SIG-M5 (cell line): ENCODE measurements at regions not wholly inside any gene's neighbourhood (a gene's known extent, or its start where the extent isn't known, plus 50 kb on each side); places are given as distances from the start of the nearest gene placed in this dataset.
"Not testable (repeated sequence)": the region's sequence is repeated elsewhere in the genome, so short reads cannot be mapped to it uniquely, and the experiment has no call there.

Source experiments
- DNase-seq: peaks from one replicate; lab custom pipeline; 2025; lab: John Stamatoyannopoulos, UW

DNA sequence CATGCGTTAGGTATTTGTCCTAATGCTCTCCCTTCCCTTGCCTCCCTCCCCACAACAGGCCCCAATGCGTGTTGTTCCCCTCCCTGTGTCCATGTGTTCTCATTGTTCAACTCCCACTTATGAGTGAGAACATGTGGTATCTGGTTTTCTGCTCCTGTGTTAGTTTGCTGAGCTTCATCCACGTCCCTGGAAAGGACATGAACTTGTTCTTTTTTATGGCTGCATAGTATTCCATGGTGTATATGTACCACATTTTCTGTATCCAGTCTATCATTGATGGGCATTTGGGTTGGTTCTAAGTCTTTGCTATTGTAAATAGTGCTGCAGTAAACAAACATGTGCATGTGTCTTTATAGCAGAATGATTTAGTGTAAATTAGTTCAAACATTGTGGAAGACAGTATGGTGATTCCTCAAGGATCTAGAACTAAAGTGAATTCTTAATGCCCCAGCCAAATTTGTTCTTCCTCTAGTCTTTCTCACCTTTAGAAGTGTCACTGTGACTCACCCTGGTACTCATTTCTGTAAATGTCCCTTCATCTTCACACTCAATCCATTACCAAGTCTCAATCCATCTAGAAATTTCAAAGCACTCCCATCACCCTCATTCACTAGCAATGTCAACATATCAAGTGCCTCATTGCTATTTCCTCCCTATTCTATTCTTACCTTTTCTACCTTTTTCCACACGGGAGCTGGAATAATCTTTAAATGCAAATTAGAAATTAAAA lies 123.9 kb downstream of the MREG start:
- DNase-seq = not testable (repeated sequence)

DNA sequence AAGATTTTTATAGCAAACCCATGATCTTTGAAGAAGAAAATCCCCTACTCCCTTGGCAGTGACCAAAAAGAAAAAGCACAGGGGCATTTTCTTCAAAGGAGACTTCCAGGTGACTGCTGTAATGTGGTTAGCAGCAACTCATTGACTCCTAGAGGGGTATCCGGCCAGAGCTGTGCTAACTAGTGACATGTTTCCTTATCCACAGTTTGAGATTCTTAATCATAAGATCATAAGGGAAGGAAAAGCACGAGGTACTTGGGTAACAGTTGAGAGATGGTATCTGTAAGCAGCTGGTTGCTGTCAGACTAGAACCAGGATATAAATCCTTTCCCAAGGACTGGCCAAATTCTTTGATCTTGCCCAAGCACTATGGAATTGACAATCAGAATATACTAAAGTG lies 124.7 kb downstream of the MREG start:
- DNase-seq = no peak

DNA sequence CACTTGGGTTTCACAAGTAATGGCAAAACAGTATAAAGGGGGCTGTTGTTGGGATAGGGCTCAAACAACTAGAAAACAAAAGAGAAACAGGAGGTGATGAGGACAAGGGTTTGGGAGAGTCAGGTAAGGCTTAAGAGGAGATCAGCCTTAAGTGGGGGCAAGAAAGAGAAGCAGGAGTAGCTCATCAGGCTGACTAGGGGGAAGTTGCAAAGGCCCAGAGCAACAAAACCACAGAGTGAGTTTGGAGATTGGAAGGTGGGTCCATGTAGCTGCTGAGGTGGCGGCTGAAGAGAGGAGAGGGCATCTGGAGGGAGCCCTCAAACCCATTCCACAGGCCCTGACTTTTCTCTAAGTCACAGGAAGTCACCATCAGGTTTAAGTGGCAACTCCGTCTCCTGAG lies 126.0 kb downstream of the MREG start:
- no peak for DNase-seq

DNA sequence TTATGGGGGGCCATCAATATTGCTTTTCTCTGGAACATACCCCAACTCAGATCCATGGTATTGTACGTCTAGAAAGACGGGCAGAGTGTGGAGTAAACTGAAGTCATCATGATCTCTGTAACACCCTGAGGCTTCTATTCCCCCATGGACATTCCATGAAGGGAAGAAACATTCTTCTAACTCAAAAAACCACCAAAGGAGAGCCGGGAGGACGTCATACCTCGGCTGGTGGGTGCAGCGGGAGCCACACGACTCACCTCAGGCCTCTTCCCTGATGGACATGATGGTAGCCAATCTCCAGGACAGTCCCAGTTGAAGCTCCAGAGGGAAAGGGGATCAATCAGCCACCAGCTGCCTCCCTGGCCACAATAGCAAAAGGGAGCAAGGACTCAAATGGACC lies 127.3 kb downstream of the MREG start:
- no peak for DNase-seq

DNA sequence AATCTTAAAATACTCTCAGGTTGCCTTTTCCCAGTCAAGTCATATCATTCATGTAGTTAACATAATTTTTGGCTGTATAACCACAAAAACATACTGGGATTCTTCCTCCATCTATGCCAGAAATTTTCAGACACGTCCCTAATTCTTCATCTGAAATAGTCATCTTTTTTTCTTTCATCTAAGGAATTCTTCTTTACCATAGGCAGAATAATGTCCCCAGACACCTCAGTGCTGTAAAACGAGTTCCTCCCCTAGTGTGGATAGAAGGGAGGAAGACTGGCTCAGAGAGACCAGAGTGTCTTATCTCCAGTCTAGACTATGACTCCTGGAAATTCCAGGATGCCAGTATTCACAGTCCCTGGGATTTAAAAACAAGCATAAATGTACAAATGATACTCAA lies 127.8 kb downstream of the MREG start:
- no peak for DNase-seq

DNA sequence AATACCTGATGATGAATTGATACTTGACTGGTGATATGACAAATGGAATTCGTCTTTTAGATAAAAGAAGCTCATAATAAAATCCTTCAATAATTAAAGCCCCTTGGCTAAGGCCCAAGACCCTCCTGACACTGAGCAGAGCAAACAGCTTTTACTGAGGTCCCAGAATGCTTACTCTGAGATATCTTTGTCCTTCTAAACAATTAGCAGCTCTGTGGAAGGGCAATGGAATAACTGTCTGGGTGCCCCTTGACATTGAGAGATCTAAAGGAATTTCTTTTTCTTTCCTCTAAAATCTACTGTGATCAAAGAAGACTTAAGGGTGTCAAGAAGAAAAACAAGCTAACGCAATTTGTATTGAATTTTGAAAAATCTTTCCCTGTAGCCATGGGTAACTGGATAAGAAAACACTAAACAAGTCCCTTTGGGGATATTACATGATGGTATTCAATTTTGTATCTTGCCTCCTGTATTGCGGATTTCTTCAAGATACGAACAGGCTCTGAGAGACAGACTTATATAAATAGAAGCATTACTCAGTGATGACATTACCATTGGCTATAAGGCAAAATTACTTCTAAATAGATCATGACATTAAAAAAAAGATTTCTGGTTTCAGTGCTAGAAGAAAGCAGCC lies 128.8 kb downstream of the MREG start:
- DNase-seq = no peak

DNA sequence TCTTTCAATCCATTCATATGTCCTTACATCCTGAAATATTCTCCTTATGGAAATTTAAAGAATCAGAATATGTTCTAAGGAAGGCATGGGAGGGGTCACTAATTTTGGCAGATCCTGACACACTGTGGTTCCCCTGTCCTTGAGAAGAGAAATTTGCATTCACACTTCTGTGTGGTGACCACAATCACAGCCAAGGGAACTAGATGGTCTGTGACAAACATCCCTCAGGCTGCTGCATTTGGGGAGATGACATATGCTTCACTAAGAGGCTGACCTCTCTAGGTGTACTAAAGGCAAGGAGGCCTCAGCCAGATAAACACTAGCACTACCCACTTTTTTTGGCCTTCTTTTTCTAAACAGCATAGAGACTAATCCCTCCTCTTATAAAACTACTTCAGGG lies 129.6 kb downstream of the MREG start:
- no peak for DNase-seq

DNA sequence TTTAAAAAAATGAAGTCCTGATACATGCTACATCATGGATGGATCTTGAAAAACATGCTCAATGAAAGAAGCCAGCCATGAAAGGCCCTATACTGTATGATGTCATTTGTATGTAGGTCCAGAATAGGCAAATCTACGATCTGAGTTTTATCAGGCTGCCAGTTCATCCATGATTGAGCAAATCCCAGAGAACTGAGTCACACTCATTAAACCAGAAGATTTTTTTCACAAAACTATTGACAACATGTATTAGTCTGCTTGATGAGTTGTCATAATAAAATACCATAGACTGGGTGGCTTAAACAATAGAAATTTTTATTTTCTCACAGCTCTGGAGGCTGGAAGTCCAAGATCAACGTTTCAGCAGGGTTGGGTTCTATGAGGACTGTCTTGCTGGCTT lies 130.7 kb downstream of the MREG start:
- DNase-seq = no peak

DNA sequence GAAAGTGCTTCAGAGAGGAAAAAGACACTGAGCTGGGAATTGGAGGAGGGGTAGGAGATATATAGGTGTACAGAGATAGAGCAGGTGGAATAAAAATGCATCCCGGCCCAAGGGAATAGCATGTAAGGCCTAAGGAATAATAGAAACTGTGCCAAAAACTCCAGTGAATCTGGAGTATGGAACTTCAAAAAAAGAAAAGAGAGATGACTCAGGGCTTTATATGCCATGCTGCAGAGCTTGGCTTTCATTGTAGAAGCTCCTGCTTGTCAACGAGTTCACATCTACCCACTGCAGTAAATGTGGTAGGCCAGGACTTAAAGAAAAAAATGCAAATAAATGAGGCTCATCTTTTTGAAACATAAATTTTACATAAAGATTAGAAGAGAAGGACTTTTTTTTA lies 131.8 kb downstream of the MREG start:
- no peak for DNase-seq

DNA sequence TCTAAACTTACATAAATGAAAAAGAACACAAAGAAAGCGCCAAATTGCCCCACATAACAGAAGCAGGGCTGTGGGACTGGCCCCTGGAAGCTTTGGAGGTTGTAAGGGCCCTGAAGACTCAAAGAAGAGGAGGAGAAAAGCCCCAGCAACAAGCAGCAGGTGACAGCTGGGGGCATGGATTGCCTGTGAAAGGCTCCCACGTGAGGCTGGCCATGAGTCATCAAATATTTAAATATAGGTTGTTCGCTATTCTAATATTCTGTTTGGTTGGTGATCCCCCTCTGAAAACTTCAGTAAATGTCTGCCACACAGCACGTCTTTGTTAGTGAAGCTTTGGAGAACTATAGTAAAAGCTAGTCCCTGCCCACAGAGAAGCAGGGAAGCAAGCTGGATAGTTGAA lies 132.4 kb downstream of the MREG start:
- no peak for DNase-seq

DNA sequence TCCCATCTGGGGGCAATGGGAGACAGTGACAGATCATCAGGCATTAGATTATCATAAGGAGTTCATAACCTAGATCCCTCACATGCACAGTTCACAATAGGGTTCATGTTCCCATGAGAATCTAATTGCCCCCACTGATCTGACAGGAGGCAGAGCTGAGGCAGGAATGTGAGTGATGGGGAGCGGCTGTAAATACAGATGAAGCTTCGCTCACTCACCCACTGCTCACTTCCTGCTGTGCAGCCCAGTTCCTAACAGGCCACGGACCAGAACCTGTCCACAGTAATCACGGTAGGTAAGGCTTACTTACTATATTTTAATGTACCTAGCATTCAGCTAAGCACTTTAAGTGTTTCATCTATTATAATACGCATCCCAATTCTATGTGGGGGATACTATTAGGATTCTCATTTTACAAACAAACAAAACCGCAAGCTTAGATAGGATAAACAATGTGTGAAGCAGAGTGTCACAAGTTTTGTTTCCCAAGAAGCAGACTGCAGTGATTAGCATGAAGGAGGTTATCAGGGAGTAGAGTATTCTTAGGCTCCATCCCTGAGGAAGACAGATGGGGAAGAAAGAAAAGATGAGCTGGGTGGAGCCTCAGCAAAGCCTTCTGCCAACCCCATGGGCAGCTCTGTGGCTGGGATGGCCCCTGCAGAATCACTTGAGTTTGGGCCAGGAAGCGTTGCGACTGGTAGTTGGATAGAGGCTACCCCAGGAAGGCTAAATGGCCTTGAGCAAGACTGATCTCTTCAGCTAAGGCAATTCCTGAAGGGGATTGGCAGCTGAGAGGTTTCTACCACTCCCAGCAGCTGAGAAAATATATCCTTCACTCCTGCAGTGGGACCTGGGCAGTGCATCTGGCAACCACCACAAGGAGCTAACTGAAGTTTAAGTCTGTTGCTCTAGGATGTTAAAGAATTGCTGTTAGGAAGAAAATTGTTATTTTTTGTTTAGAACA lies 133.1 kb downstream of the MREG start:
- DNase-seq = no peak

DNA sequence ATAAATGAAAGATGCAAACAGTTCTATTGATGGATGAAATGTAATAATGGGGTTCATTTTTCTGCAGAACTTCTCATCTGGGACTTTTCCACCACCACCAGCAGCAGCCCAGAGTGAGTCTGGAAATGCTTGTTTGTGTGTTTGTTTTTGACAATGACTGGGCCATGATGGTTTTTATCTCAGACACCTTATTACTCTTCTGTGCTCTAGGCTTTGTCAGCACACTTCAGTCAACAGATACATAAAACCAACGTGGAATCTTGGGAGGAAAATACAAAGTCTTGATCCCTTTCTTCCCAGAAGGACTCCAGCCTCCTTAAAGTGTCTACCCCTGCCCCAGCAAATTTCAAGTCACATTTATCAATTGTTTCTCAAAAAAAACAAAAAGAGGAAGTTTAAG lies 134.0 kb downstream of the MREG start:
- no peak for DNase-seq

DNA sequence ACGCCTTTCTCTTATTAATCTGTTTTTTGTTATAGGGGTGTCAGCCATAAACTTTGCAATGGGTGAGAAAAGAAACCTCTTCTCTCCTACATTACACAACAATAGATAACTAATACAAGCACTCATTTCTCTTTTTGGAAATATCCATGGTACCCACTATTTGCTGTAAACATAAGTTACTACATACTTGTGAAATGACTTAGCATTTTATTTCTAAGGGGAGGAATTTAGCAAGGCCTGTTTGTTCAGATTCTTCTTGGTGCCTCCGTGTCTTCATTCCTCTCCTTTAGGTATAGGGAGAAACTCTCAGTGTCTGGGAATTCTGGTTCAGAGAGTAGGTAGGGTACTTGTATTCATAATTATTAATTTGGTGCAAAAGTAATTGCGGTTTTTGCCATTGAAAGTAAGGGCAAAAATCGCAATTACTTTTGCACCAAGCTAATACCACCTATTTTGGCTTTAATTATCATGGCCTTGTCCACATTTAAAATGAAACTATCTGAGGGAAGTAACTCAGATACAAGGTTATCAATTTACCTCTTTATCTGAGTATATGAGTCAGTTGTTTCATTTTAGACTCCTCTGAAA lies 134.8 kb downstream of the MREG start:
- no peak for DNase-seq

DNA sequence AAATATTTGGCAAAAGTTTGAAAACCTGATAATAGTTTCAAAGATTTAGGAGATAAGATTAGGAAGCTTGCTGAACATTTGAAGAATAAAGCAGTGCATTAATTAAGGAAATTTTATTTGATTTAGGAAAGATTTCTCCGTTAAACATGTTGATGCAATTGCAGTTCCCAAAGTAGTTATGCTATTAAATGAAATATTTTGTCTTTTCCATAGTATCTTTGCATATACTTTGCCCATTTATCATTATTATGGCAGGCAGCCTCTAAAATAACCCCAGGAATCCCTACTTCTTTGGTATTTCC lies 136.5 kb downstream of the MREG start:
- DNase-seq = no peak

DNA sequence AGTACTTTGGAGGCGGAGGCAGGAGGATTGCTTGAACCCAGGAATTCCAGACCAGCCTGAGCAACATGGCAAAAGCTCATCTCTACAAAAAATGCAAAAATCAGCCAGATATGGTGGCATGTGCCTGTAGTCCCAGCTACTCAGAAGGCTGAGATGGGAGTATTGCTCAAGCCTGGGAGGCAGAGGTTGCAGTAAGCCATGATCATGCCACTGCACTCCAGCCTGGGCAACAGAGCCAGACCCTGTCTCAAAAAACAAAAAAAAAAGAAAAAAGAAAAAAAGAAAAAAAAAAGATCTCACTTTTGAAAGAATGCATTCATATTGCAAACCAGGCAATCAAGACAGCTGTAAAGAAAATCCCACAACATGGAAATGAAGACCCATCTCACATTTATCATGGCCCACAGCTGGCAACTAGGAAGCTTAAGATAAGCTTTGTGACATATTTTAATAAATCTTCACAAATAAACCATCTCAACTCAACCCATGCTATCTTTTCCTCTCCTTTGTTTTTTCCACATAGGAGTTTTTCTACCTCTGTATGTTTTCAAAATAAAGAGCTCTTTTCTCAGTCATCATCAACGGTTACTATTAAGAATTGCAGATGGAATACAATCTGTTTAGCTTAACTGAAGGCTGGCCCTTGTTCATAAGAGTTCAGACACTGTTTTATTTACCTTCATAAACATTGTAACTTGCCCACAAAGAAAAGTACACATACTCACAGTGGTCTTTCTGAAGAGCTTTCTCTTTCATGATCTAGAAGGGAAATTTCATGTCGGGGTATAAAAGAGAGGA lies 137.0 kb downstream of the MREG start:
- DNase-seq = no peak

DNA sequence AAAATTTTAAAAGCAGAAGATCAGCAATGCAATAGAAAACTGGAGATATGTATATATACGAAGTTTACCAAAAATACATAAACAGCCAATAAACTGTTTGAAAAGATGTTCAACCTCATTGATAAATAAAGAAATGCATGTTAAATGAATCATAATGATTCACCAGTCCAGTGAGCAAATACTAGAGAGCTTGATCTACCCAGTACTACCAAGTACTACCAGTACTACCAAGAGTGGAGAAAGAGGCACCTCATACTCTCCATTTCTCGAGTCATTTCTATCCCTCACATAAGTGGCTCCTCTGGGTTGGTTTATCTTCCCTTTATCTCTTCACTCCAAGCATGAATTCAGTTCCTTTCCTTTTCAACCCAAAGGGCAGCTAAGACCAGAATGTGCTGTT lies 138.9 kb downstream of the MREG start:
- no peak for DNase-seq

DNA sequence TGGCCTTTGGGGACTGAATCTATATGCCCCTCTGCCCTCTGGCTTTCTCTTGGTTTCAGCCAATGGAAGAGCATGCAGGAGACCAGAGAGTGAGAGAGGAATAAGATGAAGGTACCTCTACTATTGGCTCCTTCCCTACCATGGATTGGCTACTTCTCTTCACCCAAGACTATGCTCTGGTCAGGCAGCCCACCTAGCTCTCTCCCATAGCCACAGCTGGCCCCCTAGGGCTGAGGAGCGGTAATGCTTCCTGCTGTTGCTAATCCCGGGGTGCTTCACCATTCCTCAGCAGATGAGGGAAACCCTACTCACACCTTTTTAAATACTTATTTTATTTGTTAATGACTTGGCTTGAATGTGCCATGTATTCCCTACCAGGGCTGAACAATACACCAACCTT lies 142.4 kb downstream of the MREG start:
- no peak for DNase-seq

DNA sequence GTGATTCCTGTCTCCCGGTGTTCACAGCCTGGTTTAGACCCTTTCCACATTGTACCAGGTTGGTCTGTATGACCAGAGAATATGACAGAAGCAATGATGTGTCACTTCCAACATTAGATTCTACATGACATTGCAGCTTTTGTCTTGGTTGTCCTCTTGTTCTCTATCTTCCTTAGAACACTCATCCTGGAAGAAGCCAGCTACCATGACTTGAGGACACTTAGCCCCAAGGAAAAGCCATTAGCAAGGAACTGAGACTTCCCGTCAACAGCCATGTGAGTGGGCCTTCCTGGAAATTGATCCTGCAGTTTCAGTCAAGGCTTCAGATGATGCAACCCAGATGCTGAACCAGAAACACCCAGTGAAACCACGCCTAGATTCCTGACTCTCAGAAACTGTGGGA lies 143.3 kb downstream of the MREG start:
- DNase-seq = no peak

DNA sequence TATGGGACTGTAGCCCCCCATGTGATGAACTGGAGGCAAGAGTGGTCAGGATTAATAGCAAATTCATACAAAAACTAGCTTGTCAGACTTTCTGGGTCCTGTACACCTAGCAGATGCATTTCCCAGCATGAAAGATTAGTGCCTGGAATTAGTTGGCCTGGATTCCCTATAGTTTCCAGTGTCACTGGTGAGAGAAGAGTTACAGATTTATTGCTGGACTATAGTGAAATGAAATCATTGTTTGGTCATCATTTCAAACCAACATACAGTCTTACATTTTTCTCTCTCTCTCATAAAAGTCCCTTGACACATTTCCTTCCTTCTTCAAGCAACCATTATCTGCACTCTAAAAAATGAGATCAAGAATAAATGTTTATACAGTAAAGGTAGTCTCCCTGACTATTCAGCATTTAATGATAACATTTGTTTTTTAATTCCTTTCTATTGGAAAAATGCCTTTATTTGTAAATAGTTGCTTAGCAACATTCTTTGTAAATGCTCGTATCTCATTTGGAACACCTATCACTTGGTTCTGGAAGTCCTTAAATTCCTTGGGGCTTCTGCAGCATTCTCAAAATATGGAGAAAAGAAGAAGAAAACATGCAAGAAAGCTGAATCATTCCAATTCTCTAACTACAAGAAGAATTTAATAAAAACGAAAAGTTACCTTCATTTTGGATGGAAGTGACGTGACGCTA lies 144.4 kb downstream of the MREG start:
- no peak for DNase-seq

DNA sequence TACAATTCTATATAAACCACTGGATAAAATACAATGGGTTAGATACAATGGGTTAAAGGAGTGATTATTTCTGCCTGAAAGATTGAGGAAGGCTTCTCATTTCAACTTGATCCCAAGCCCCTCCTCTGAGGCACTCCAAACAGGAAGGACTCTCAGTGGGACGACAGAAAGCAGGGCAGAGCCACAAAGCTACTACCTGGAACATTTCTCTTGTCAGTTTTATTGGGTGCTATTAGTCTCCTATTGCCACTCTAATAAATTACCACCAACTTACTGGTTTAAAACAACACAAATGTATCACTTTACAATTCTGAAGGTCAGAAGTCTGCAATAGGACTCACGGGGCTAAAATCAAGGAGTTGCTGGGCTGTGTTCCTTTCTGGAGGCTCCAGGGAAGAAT lies 146.7 kb downstream of the MREG start:
- DNase-seq = no peak

DNA sequence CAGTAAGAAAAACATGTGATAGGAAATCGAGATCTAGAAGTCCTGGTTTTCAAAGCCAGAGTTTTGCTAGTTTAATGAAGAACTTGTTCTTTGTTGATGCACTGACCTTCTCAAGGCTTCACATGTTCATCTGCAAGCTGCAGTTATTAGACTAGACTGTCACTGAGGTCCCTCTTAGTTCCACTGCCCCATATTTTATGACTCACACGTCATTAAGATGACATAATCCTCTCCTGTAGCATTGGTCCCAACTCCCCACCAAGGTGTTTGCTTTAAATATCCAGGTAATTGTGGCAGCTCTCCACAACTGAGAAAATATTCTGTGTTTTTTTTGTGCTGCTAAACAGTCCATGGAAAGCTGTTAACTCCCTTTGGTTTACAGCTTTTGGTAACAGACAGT lies 149.7 kb downstream of the MREG start:
- no peak for DNase-seq
